SK-N-SH treated with all-trans-retinoic acid at 6 μM for 48 hours (cell line): ENCODE measurements at regions not wholly inside any gene's neighbourhood (a gene's known extent, or its start where the extent isn't known, plus 50 kb on each side); places are given as distances from the start of the nearest gene placed in this dataset.

ENCODE experiments used
- ESRRG ChIP-seq: fragments of 250-450 bp; sonication (Bioruptor Pico); IDR thresholded peaks from 2 replicates; pipeline ENCODE4 v1.6.1; 2021; ENCODE audit warnings: mild to moderate bottlenecking
- GLIS3 ChIP-seq: fragments of 250-450 bp; sonication (Bioruptor Pico); IDR thresholded peaks from 2 replicates; pipeline ENCODE4 v1.5.0; 2020; ENCODE audit warnings: mild to moderate bottlenecking, moderate library complexity
- ISL1 ChIP-seq: fragments of 250-450 bp; sonication (Bioruptor Pico); IDR thresholded peaks from 2 replicates; pipeline ENCODE4 v2.1.2; 2022; ENCODE audit warnings: mild to moderate bottlenecking, moderate library complexity
- RARB ChIP-seq: fragments of 250-450 bp; sonication (Bioruptor Pico); IDR thresholded peaks from 2 replicates; pipeline ENCODE4 v1.8.0; 2021; ENCODE audit warnings: mild to moderate bottlenecking, moderate library complexity
- TCF4 ChIP-seq: fragments of 250-450 bp; sonication (Bioruptor Pico); IDR thresholded peaks from 2 replicates; pipeline ENCODE4 v1.8.0; 2021; ENCODE audit warnings: mild to moderate bottlenecking, moderate library complexity, borderline replicate concordance
- ZFP3 ChIP-seq: fragments of 250-450 bp; sonication (Bioruptor Pico); IDR thresholded peaks from 2 replicates; pipeline ENCODE4 v1.5.0; 2020; ENCODE audit warnings: mild to moderate bottlenecking, moderate library complexity
- TF ChIP-seq, protein P1 (sequence below): fragments of 250-450 bp; sonication (Bioruptor Pico); IDR thresholded peaks from 2 replicates; pipeline ENCODE4 v1.5.1; 2020; ENCODE audit warnings: low read depth, mild to moderate bottlenecking, moderate library complexity
- TF ChIP-seq, protein P2 (sequence below): fragments of 250-450 bp; sonication (Bioruptor Pico); IDR thresholded peaks from 2 replicates; pipeline ENCODE4 v1.8.0; 2021; ENCODE audit warnings: low read depth, mild to moderate bottlenecking, moderate library complexity, borderline replicate concordance

DNA sequence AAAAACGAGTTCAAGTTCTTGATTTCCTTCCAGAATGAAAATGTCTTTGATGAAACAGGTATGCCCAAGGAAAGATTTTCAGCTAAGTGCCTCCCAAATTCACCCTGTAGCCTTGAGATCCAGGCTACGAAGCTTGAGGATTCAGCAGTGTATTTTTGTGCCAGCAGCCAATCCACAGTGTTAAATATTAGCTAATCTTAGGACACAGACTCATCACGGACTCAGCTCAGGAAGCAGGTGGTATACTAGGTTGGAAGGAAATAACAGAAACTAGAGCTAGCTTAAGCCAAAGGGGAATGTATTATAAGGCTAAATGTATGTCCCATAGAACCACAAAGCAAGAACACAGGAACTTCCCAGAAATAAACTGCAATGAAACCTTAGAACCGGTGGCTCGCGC, 151.0 kb upstream of the PRSS1 start:
- TF ChIP-seq ESRRG (CRISPR knock-in tag), result no peak
- no peak for TF ChIP-seq RARB
- TF ChIP-seq, protein P1, sequence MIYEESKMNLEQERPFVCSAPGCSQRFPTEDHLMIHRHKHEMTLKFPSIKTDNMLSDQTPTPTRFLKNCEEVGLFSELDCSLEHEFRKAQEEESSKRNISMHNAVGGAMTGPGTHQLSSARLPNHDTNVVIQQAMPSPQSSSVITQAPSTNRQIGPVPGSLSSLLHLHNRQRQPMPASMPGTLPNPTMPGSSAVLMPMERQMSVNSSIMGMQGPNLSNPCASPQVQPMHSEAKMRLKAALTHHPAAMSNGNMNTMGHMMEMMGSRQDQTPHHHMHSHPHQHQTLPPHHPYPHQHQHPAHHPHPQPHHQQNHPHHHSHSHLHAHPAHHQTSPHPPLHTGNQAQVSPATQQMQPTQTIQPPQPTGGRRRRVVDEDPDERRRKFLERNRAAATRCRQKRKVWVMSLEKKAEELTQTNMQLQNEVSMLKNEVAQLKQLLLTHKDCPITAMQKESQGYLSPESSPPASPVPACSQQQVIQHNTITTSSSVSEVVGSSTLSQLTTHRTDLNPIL, result no peak
- TF ChIP-seq, protein P2, sequence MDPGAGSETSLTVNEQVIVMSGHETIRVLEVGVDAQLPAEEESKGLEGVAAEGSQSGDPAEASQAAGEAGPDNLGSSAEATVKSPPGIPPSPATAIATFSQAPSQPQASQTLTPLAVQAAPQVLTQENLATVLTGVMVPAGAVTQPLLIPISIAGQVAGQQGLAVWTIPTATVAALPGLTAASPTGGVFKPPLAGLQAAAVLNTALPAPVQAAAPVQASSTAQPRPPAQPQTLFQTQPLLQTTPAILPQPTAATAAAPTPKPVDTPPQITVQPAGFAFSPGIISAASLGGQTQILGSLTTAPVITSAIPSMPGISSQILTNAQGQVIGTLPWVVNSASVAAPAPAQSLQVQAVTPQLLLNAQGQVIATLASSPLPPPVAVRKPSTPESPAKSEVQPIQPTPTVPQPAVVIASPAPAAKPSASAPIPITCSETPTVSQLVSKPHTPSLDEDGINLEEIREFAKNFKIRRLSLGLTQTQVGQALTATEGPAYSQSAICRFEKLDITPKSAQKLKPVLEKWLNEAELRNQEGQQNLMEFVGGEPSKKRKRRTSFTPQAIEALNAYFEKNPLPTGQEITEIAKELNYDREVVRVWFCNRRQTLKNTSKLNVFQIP (CRISPR knock-in tag), result no peak
- no peak for TF ChIP-seq ISL1
- no peak for TF ChIP-seq GLIS3 (CRISPR knock-in tag)
- TF ChIP-seq ZFP3 (CRISPR knock-in tag), result no peak
- no peak for TF ChIP-seq TCF4 (CRISPR knock-in tag)
